Kidney (tissue), 13 donors: ENCODE measurements at regions not wholly inside any gene's neighbourhood (a gene's known extent, or its start where the extent isn't known, plus 50 kb on each side); places are given as distances from the start of the nearest gene placed in this dataset.

Source experiments
- DNase-seq, 5 donors: peaks; one replicate each; pipeline ENCODE4 v3.0.0-alpha.2; 2013 to 2020
- FAIRE-seq: peaks from 2 replicates; lab custom pipeline; 2012; peaks lifted over from hg19 to GRCh38; lab: Jason Lieb, UNC
- H3K27ac ChIP-seq, 2 donors: one replicate each; pipeline ENCODE4 v1.7.0; 2013; ENCODE audit warnings: low read depth in 2 of 2, low read length in 2 of 2, inconsistent platforms in 1 of 2
- H3K27me3 ChIP-seq: one replicate; pipeline ENCODE4 v1.7.1; 2013; ENCODE audit warnings: low read length, inconsistent platforms; ENCODE audit not compliant: control insufficient read depth, insufficient read depth
- H3K36me3 ChIP-seq, 3 donors: one replicate each; pipeline versions ENCODE4 v1.7.0 to v1.7.1; 2013; ENCODE audit warnings: low read length in 3 of 3, control low read depth in 1 of 3, inconsistent platforms in 1 of 3; ENCODE audit not compliant: insufficient read depth in 3 of 3, control insufficient read depth in 2 of 3
- H3K4me1 ChIP-seq, 3 donors: one replicate each; pipeline versions ENCODE4 v1.7.0 to v1.7.1; 2013; ENCODE audit warnings: low read length in 3 of 3, inconsistent platforms in 1 of 3, low read depth in 1 of 3; ENCODE audit not compliant: control insufficient read depth in 2 of 3, insufficient read depth in 2 of 3
- H3K4me3 ChIP-seq, 3 donors: one replicate each; pipeline versions ENCODE4 v1.7.0 to v1.8.1; 2013; ENCODE audit warnings: low read length in 3 of 3, control low read depth in 1 of 3, inconsistent platforms in 1 of 3
- H3K9ac ChIP-seq, 3 donors: one replicate each; pipeline versions ENCODE4 v1.7.0 to v1.7.1; 2013; ENCODE audit warnings: low read length in 3 of 3, control low read depth in 1 of 3, inconsistent platforms in 1 of 3
- H3K9me3 ChIP-seq, 3 donors: one replicate each; pipeline versions ENCODE4 v1.7.0 to v1.7.1; 2013; ENCODE audit warnings: low read length in 3 of 3, control low read depth in 1 of 3, inconsistent platforms in 1 of 3; ENCODE audit not compliant: control insufficient read depth in 2 of 3, insufficient read depth in 1 of 3
- CTCF ChIP-seq: IDR thresholded peaks from 3 replicates; pipeline ENCODE4 v1.5.1; 2012; ENCODE audit warnings: mild to moderate bottlenecking, moderate library complexity, borderline replicate concordance; ENCODE audit not compliant: insufficient read depth; ENCODE audit errors: extremely low read depth
- intact Hi-C: fragments of 100-400 bp; cut with DNase I; formaldehyde crosslinking; loops from one replicate; pipeline ENCODE4 v1.11.1; 2022
- donor health status: control.
- donor health status: control.
- donor health status: control.
- donor health status: control.
- donor health status: control.
- donor health status: DM: yes; HTN: yes; CAD: no.
- donor health status: Normal renal cell carcinoma (clear cell type).

GRCh38 chr4:26086621-26087441 is 172.8 kb downstream of the SMIM20 start:
- Histone ChIP-seq H3K27ac (no peak overlapping the region), H3K9ac (no peak overlapping the region)
- no peak for FAIRE-seq

GRCh38 chr4:26088433-26088928 is 174.5 kb downstream of the SMIM20 start:
- Histone ChIP-seq H3K36me3 (no peaks in the 10 kb centered on the region), H3K9me3 (peaks cover 0 to 8% (median 3%) of the 10 kb centered on the region in 3 donors), H3K9ac (no peak overlapping the region), H3K27me3 (no peaks in the 10 kb centered on the region), H3K4me1 (no peaks in the 10 kb centered on the region), H3K27ac (no peak overlapping the region), H3K4me3 (no peak overlapping the region)
- TF ChIP-seq CTCF = no peak
- intact Hi-C loops = no loop called here
- DNase-seq (no peak), FAIRE-seq (no peak)

More at GRCh38 chr4:26086621-26087441, 172.8 kb downstream of the SMIM20 start:
- DNase-seq = no peak
- H3K27me3 ChIP-seq = no peaks in the 10 kb centered on the region
- intact Hi-C loops = no loop called here
- TF ChIP-seq CTCF = no peak
- H3K9me3 ChIP-seq = peaks cover 0 to 8% (median 3%) of the 10 kb centered on the region in 3 donors
- H3K36me3 ChIP-seq = no peaks in the 10 kb centered on the region
- H3K4me1 ChIP-seq = no peaks in the 10 kb centered on the region
- no peak overlapping the region for H3K4me3 ChIP-seq

- Histone ChIP-seq H3K4me3 (no peak overlapping the region), H3K4me1 (no peaks in the 10 kb centered on the region), H3K9me3 (peaks cover 0 to 8% (median 3%) of the 10 kb centered on the region in 3 donors), H3K27ac (no peak overlapping the region), H3K36me3 (no peaks in the 10 kb centered on the region), H3K27me3 (no peaks in the 10 kb centered on the region), H3K9ac (no peak overlapping the region)
- FAIRE-seq (no peak), DNase-seq (no peak)
- intact Hi-C loops = no loop called here
- no peak for TF ChIP-seq CTCF
Observed at GRCh38 chr4:26093551-26093950, 179.5 kb downstream of the SMIM20 start.
